H1 (cell line): ENCODE measurements at regions not wholly inside any gene's neighbourhood (a gene's known extent, or its start where the extent isn't known, plus 50 kb on each side); places are given as distances from the start of the nearest gene placed in this dataset.

ENCODE experiments used
- CTCF ChIA-PET: fragments of 300-600 bp; sonication (Branson Sonifier 250); formaldehyde crosslinking; loops from one replicate; lab custom pipeline; 2021; ENCODE audit not compliant: partially characterized antibody; lab: Charles Lee
- POLR2A ChIA-PET: fragments of 300-600 bp; sonication (Branson Sonifier 250); formaldehyde crosslinking; loops from one replicate; lab custom pipeline; 2021; ENCODE audit warnings: inconsistent platforms; ENCODE audit not compliant: partially characterized antibody; lab: Charles Lee
- DNase-seq, 2 experiments: peaks; one replicate each; pipeline versions ENCODE4 v3.0.0 to v3.0.0-alpha.2; 2010 to 2022; ENCODE audit warnings: low spot score in 2 of 2, low read depth in 1 of 2, mixed read lengths in 1 of 2
- FAIRE-seq: peaks from 2 replicates; lab custom pipeline; 2011; peaks lifted over from hg19 to GRCh38; lab: Jason Lieb, UNC
- H2AFZ ChIP-seq: 2 replicates; pipeline ENCODE4 v1.8.1; 2012; ENCODE audit warnings: low read length, inconsistent platforms
- H2AK5ac ChIP-seq: 2 replicates; pipeline ENCODE4 v1.6.1; 2013; ENCODE audit warnings: low read depth, low read length
- H2BK120ac ChIP-seq: replicated peaks from 2 replicates; pipeline ENCODE3; 2013; ENCODE audit warnings: low read depth, low read length, inconsistent platforms
- H2BK12ac ChIP-seq: 2 replicates; pipeline ENCODE4 v1.6.1; 2013; ENCODE audit warnings: low read depth, low read length
- H2BK15ac ChIP-seq: 2 replicates; pipeline ENCODE4 v1.6.1; 2013; ENCODE audit warnings: low read length
- H2BK20ac ChIP-seq: 2 replicates; pipeline ENCODE4 v1.6.1; 2013; ENCODE audit warnings: low read length
- H2BK5ac ChIP-seq: 2 replicates; pipeline ENCODE4 v1.6.1; 2013; ENCODE audit warnings: low read depth, low read length
- H3K14ac ChIP-seq: 2 replicates; pipeline ENCODE4 v1.6.1; 2013; ENCODE audit warnings: inconsistent platforms; ENCODE audit not compliant: insufficient read length
- H3K18ac ChIP-seq: 2 replicates; pipeline ENCODE4 v1.6.1; 2013; ENCODE audit warnings: low read length; ENCODE audit errors: extremely low read depth
- H3K23ac ChIP-seq: 2 replicates; pipeline ENCODE4 v1.6.1; 2013; ENCODE audit warnings: inconsistent platforms; ENCODE audit not compliant: insufficient read length
- H3K23me2 ChIP-seq: 2 replicates; pipeline ENCODE4 v1.6.1; 2013; ENCODE audit warnings: low read depth, low read length
- H3K27ac ChIP-seq: 2 replicates; pipeline ENCODE4 v1.6.1; 2011; ENCODE audit warnings: low read depth, low read length, inconsistent platforms
- H3K27me3 ChIP-seq, 4 experiments: replicated peaks in 1 of 4; 1 replicate in 1 of 4; 2 replicates in 3 of 4; pipeline versions ENCODE4 v1.6.1 to v1.8.1; 2011 to 2013; ENCODE audit warnings: low read length in 3 of 4, mild to moderate bottlenecking in 3 of 4, inconsistent platforms in 2 of 4, mixed read lengths in 2 of 4, moderate library complexity in 1 of 4; ENCODE audit not compliant: control insufficient read depth in 3 of 4, insufficient read depth in 3 of 4; ENCODE audit errors: extremely low read depth in 1 of 4
- H3K36me3 ChIP-seq, 4 experiments: 2 replicates each; pipeline versions ENCODE4 v1.6.1 to v1.8.1; 2011 to 2013; ENCODE audit warnings: mild to moderate bottlenecking in 4 of 4, low read length in 3 of 4, moderate library complexity in 2 of 4, control low read depth in 1 of 4, inconsistent platforms in 1 of 4; ENCODE audit not compliant: insufficient read depth in 4 of 4, control insufficient read depth in 2 of 4
- H3K4ac ChIP-seq: replicated peaks from 2 replicates; pipeline ENCODE3; 2013; ENCODE audit warnings: low read length, low read depth, mixed read lengths, inconsistent platforms; ENCODE audit not compliant: insufficient read length
- H3K4me1 ChIP-seq, 4 experiments: replicated peaks in 1 of 4; 1 replicate in 1 of 4; 2 replicates in 3 of 4; pipeline versions ENCODE4 v1.6.1 to v1.8.1; 2011 to 2013; ENCODE audit warnings: low read length in 3 of 4, inconsistent platforms in 2 of 4, mixed read lengths in 1 of 4; ENCODE audit not compliant: insufficient read depth in 4 of 4, control insufficient read depth in 3 of 4
- H3K4me2 ChIP-seq, 2 experiments: 2 replicates each; pipeline versions ENCODE4 v1.6.1 to v1.8.1; 2011 to 2013; ENCODE audit warnings: low read depth in 2 of 2, low read length in 2 of 2, control low read depth in 1 of 2, inconsistent platforms in 1 of 2, mild to moderate bottlenecking in 1 of 2; ENCODE audit not compliant: insufficient read depth in 1 of 2
- H3K4me3 ChIP-seq, 4 experiments: fragments of 200-600, 300-600 bp in 1 of 4; sonication (generic), shearing (Covaris generic), sonication (Bioruptor Twin) in 1 of 4; 2 replicates each; pipeline versions ENCODE4 v1.5.1 to v1.8.1; 2011 to 2016; ENCODE audit warnings: low read length in 4 of 4, low read depth in 3 of 4, control low read depth in 2 of 4, inconsistent platforms in 2 of 4, mild to moderate bottlenecking in 2 of 4, mixed read lengths in 1 of 4, moderate library complexity in 1 of 4; ENCODE audit not compliant: insufficient read depth in 2 of 4; ENCODE audit errors: extremely low read depth in 1 of 4
- H3K56ac ChIP-seq: replicated peaks from 2 replicates; pipeline ENCODE3; 2013; ENCODE audit warnings: low read depth, mild to moderate bottlenecking, mixed read lengths, low read length, inconsistent platforms; ENCODE audit not compliant: insufficient read length
- H3K79me1 ChIP-seq: 2 replicates; pipeline ENCODE4 v1.6.1; 2013; ENCODE audit warnings: low read depth, low read length, control low read depth
- H3K79me2 ChIP-seq, 2 experiments: 2 replicates each; pipeline versions ENCODE4 v1.6.1 to v1.8.1; 2012 to 2013; ENCODE audit warnings: low read length in 2 of 2, mild to moderate bottlenecking in 2 of 2, inconsistent platforms in 1 of 2; ENCODE audit not compliant: insufficient read depth in 2 of 2, control insufficient read depth in 1 of 2
- H3K9ac ChIP-seq, 4 experiments: replicated peaks in 1 of 4; 1 replicate in 1 of 4; 2 replicates in 3 of 4; pipeline versions ENCODE4 v1.6.1 to v1.8.1; 2011 to 2013; ENCODE audit warnings: low read depth in 3 of 4, low read length in 3 of 4, control low read depth in 2 of 4, mild to moderate bottlenecking in 2 of 4, moderate library complexity in 2 of 4, inconsistent platforms in 1 of 4; ENCODE audit errors: extremely low read depth in 1 of 4
- H3K9me3 ChIP-seq, 2 experiments: 2 replicates each; pipeline versions ENCODE4 v1.6.1 to v1.8.1; 2012 to 2013; ENCODE audit warnings: mild to moderate bottlenecking in 2 of 2, moderate library complexity in 2 of 2, control low read depth in 1 of 2, inconsistent platforms in 1 of 2, low read depth in 1 of 2, low read length in 1 of 2, mixed read lengths in 1 of 2; ENCODE audit not compliant: insufficient read depth in 2 of 2
- H4K20me1 ChIP-seq, 2 experiments: replicated peaks in 1 of 2; 2 replicates each; pipeline versions ENCODE3 to v1.8.1; 2011 to 2013; ENCODE audit warnings: inconsistent platforms in 2 of 2, low read length in 2 of 2, mild to moderate bottlenecking in 1 of 2; ENCODE audit not compliant: insufficient read depth in 2 of 2, control insufficient read depth in 1 of 2
- H4K5ac ChIP-seq: 2 replicates; pipeline ENCODE4 v1.6.1; 2013; ENCODE audit warnings: low read length, low read depth, mixed read lengths, inconsistent platforms; ENCODE audit not compliant: insufficient read length
- H4K8ac ChIP-seq: 2 replicates; pipeline ENCODE4 v1.8.0; 2013; ENCODE audit warnings: mild to moderate bottlenecking, moderate library complexity, low read length, inconsistent platforms; ENCODE audit not compliant: insufficient read depth; ENCODE audit errors: extremely low read depth
- H4K91ac ChIP-seq: replicated peaks from 2 replicates; pipeline ENCODE3; 2013; ENCODE audit warnings: low read length, mixed read lengths, inconsistent platforms; ENCODE audit not compliant: insufficient read length
- BCL11A ChIP-seq, 2 experiments: IDR thresholded peaks; one replicate each; pipeline ENCODE4 v1.6.1; 2011; ENCODE audit warnings: low read depth in 2 of 2, low read length in 2 of 2, mild to moderate bottlenecking in 2 of 2
- CEBPB ChIP-seq: IDR thresholded peaks from 2 replicates; pipeline ENCODE4 v1.6.1; 2012; ENCODE audit warnings: low read depth, low read length
- CTBP2 ChIP-seq: IDR thresholded peaks from 2 replicates; pipeline ENCODE4 v1.7.0; 2011; ENCODE audit warnings: borderline replicate concordance, mild to moderate bottlenecking, moderate library complexity, mixed read lengths, low read length; ENCODE audit not compliant: insufficient read depth, insufficient read length
- HDAC6 ChIP-seq: IDR thresholded peaks from one replicate; pipeline ENCODE4 v1.7.1; 2012; ENCODE audit warnings: low read depth, mild to moderate bottlenecking, inconsistent platforms, low read length, moderate library complexity
- SP1 ChIP-seq: IDR thresholded peaks from 2 replicates; pipeline ENCODE4 v1.6.1; 2011; ENCODE audit warnings: low read depth, low read length
- SUZ12 ChIP-seq: fragments of 200-600 bp; sonication (generic); IDR thresholded peaks from 2 replicates; pipeline ENCODE4 v1.6.1; 2012; ENCODE audit warnings: mild to moderate bottlenecking, inconsistent platforms, low read length, moderate library complexity, mixed read lengths
- TAF1 ChIP-seq: IDR thresholded peaks from 2 replicates; pipeline ENCODE4 v1.6.1; 2011; ENCODE audit warnings: mild to moderate bottlenecking, low read depth, low read length
- TCF12 ChIP-seq: IDR thresholded peaks from 2 replicates; pipeline ENCODE4 v1.6.1; 2011; ENCODE audit warnings: low read depth, mild to moderate bottlenecking, low read length
- WGBS, 2 experiments: shearing (Covaris generic) in 1 of 2; methylation state at CpG; one replicate each; pipeline versions ENCODE4 v1.1.6 to v1.1.7; 2013 to 2015; ENCODE audit warnings: low lambda C conversion rate in 2 of 2, mixed read lengths in 2 of 2, inconsistent platforms in 1 of 2, low coverage in 1 of 2, missing lambda C conversion rate in 1 of 2; ENCODE audit not compliant: insufficient replicate concordance in 2 of 2, insufficient coverage in 1 of 2, insufficient read length in 1 of 2; ENCODE audit errors: extremely low coverage in 1 of 2, missing lambda C conversion rate in 1 of 2; 5-methylcytosine and 5-hydroxymethylcytosine counted together
- TF ChIP-seq, protein P1 (sequence below): IDR thresholded peaks from 2 replicates; pipeline ENCODE4 v1.6.1; 2011; ENCODE audit warnings: low read length, improper control_type of control experiment

DNA sequence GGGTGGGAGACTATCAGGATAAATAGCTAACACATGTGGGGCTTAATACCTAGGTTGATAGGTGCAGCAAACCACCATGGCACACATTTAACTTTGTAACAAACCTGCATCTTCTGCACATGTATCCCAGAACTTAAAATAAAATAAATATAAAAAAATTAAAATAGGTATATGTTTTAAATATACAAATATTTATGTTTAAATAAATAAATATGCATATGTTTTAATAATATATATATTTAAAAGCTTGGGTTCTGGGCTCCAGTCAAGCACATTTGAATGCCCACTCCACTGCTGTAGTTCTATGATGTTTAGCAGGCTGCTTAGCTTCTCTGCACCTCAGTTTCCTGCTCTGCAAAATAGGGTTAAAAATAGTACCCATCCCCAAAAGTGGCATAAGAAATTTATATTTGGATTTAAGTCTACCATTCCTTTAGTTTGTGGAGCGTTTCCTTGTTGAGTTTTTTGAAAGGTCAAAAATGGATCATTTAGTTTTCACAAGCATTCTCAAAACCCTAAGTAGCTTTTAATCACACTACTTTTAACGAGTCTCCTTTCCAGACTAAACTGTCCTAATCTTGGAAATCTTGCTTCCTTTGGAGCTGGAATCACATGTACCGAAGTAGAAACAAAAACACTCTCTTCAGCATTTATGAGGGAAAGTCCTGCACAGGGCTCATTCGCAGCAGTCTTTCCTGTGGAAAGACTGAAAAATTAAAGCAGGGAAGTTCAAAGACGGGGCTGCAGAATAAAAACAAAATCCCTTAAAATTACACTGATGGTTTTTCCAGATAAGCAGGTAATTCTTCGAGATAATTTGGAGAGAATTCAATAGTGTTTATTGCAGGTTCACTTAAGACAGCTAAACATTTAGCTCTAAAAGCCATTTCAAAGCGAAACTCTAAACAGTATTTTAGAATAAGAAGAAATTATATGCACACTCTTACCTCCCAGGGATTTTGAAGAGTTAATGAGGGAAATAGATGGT is 111.7 kb upstream of the LYZL1 start:
- Histone ChIP-seq H3K79me2 (no peaks in the 10 kb centered on the region), H2BK12ac (no peak overlapping the region), H3K4me3 (no peak overlapping the region), H3K23me2 (no peaks in the 10 kb centered on the region), H3K4ac (no peak overlapping the region), H3K4me1 (no peaks in the 10 kb centered on the region), H3K9ac (no peak overlapping the region), H3K27me3 (no peaks in the 10 kb centered on the region), H3K23ac (no peak overlapping the region), H3K9me3 (peaks cover 0 to 4% of the 10 kb centered on the region in 2 experiments; a peak in 2 of 4 replicates), H3K36me3 (no peaks in the 10 kb centered on the region; a peak in 1 of 8 replicates), H3K79me1 (no peaks in the 10 kb centered on the region), H3K27ac (no peak overlapping the region), H2BK120ac (no peak overlapping the region), H3K4me2 (no peak overlapping the region), H3K56ac (no peak overlapping the region), H4K5ac (no peak overlapping the region), H3K14ac (no peak overlapping the region), H2BK20ac (no peak overlapping the region), H4K8ac (no peak overlapping the region), H4K20me1 (no peaks in the 10 kb centered on the region), H2AK5ac (no peak overlapping the region), H2AFZ (no peak overlapping the region; the same call in 1 of the 2 replicates), H3K18ac (no peak overlapping the region), H4K91ac (no peak overlapping the region), H2BK5ac (no peak overlapping the region), H2BK15ac (no peak overlapping the region)
- CTCF ChIA-PET, result interaction anchor here (0.8 to 2.2 kb wide), 5 partner anchors 10 to 337 kb away, joined by 3 to 7 read pairs (median 4); no protein-coding TSS in a partner anchor
- 88% methylated on average over 7 of the region's 7 CpGs; no CpG with 5 or more reads in 1 of the 2 experiments for WGBS, 2 experiments
- POLR2A ChIA-PET, result no interaction called here
- DNase-seq (no peak), FAIRE-seq (no peak)
- TF ChIP-seq HDAC6 (no peak), CTBP2 (no peak), BCL11A (IDR thresholded peaks at IDR 0.05; ENCODE audit: low read depth in 2 of 2, low read length in 2 of 2) (no peak), TCF12 (no peak), SP1 (no peak), SUZ12 (no peak), CEBPB (no peak), TAF1 (no peak)
- TF ChIP-seq, protein P1, sequence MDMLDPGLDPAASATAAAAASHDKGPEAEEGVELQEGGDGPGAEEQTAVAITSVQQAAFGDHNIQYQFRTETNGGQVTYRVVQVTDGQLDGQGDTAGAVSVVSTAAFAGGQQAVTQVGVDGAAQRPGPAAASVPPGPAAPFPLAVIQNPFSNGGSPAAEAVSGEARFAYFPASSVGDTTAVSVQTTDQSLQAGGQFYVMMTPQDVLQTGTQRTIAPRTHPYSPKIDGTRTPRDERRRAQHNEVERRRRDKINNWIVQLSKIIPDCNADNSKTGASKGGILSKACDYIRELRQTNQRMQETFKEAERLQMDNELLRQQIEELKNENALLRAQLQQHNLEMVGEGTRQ, result no peak
